ENCODE measurements at regions not wholly inside any gene's neighbourhood (a gene's known extent, or its start where the extent isn't known, plus 50 kb on each side); places are given as distances from the start of the nearest gene placed in this dataset.

- no peaks in the 10 kb centered on the region for H3K79me2 ChIP-seq (ENCODE audit: control insufficient read depth, insufficient read depth, low read length)
Observed at GRCh38 chr1:228930479-228930957, 195.2 kb downstream of the RHOU start.

GRCh38 chr1:228933753-228934152, 198.5 kb downstream of the RHOU start:
- Histone ChIP-seq H3K9ac (ENCODE audit: low read length) (no peak overlapping the region), H3K79me1 (ENCODE audit: low read length) (no peaks in the 10 kb centered on the region), H3K4me1 (ENCODE audit: control insufficient read depth, low read depth, low read length) (no peaks in the 10 kb centered on the region), H4K5ac (ENCODE audit: low read length) (no peak overlapping the region), H2BK120ac (ENCODE audit: low read depth, low read length) (no peak overlapping the region), H3K27me3 (ENCODE audit: insufficient read depth, low read length, poor library complexity) (no peaks in the 10 kb centered on the region), H3K23ac (ENCODE audit: low read length) (no peak overlapping the region), H3K4ac (ENCODE audit: low read depth, low read length) (no peak overlapping the region), H2BK15ac (replicated peaks; ENCODE audit: low read depth) (no peak overlapping the region), H3K4me3 (ENCODE audit: low read length) (no peak overlapping the region), H2BK5ac (ENCODE audit: low read length) (no peak overlapping the region), H3K36me3 (ENCODE audit: control insufficient read depth, insufficient read depth, low read length) (no peaks in the 10 kb centered on the region), H4K8ac (ENCODE audit: low read depth, low read length) (no peak overlapping the region), H3K18ac (ENCODE audit: low read length) (no peak overlapping the region), H3K56ac (ENCODE audit: low read length) (no peak overlapping the region), H2AK5ac (ENCODE audit: low read length) (no peak overlapping the region), H3K4me2 (ENCODE audit: low read length) (no peak overlapping the region), H3K27ac (ENCODE audit: low read depth, low read length) (no peak overlapping the region), H3K79me2 (ENCODE audit: control insufficient read depth, insufficient read depth, low read length) (no peaks in the 10 kb centered on the region)
- no peak for DNase-seq
- WGBS (ENCODE audit: extremely low coverage, insufficient coverage, low lambda C conversion rate), result no CpG with 5 or more reads among the region's 3 CpGs

More at GRCh38 chr1:228930479-228930957, 195.2 kb downstream of the RHOU start:
- Histone ChIP-seq H3K27ac (ENCODE audit: low read depth, low read length) (no peak overlapping the region), H3K4me2 (ENCODE audit: low read length) (no peak overlapping the region), H3K9ac (ENCODE audit: low read length) (no peak overlapping the region), H2AK5ac (ENCODE audit: low read length) (no peak overlapping the region), H2BK5ac (ENCODE audit: low read length) (no peak overlapping the region), H3K23ac (ENCODE audit: low read length) (no peak overlapping the region), H4K8ac (ENCODE audit: low read depth, low read length) (no peak overlapping the region), H3K36me3 (ENCODE audit: control insufficient read depth, insufficient read depth, low read length) (no peaks in the 10 kb centered on the region), H3K56ac (ENCODE audit: low read length) (no peak overlapping the region), H3K4ac (ENCODE audit: low read depth, low read length) (no peak overlapping the region), H3K4me1 (ENCODE audit: control insufficient read depth, low read depth, low read length) (peaks cover 1% of the 10 kb centered on the region), H3K4me3 (ENCODE audit: low read length) (no peak overlapping the region), H3K18ac (ENCODE audit: low read length) (no peak overlapping the region), H3K27me3 (ENCODE audit: insufficient read depth, low read length, poor library complexity) (no peaks in the 10 kb centered on the region), H4K5ac (ENCODE audit: low read length) (no peak overlapping the region), H2BK15ac (replicated peaks; ENCODE audit: low read depth) (no peak overlapping the region), H3K79me1 (ENCODE audit: low read length) (no peaks in the 10 kb centered on the region), H2BK120ac (ENCODE audit: low read depth, low read length) (no peak overlapping the region)
- DNase-seq, result no peak
- WGBS (ENCODE audit: extremely low coverage, insufficient coverage, low lambda C conversion rate), result no CpG with 5 or more reads among the region's 10 CpGs

GRCh38 chr1:228935198-228935663, 200.0 kb downstream of the RHOU start:
- H4K8ac ChIP-seq (ENCODE audit: low read depth, low read length), result no peak overlapping the region
- H2AK5ac ChIP-seq (ENCODE audit: low read length), result no peak overlapping the region
- DNase-seq, result no peak
- no peak overlapping the region for H3K4me3 ChIP-seq (ENCODE audit: low read length)
- no peaks in the 10 kb centered on the region for H3K36me3 ChIP-seq (ENCODE audit: control insufficient read depth, insufficient read depth, low read length)
- no peak overlapping the region for H3K27ac ChIP-seq (ENCODE audit: low read depth, low read length)
- H4K5ac ChIP-seq (ENCODE audit: low read length), result no peak overlapping the region
- no peak overlapping the region for H3K4ac ChIP-seq (ENCODE audit: low read depth, low read length)
- no peak overlapping the region for H3K4me2 ChIP-seq (ENCODE audit: low read length)
- no peak overlapping the region for H3K9ac ChIP-seq (ENCODE audit: low read length)
- no peak overlapping the region for H2BK15ac ChIP-seq (replicated peaks; ENCODE audit: low read depth)
- H2BK120ac ChIP-seq (ENCODE audit: low read depth, low read length), result no peak overlapping the region
- no peaks in the 10 kb centered on the region for H3K79me2 ChIP-seq (ENCODE audit: control insufficient read depth, insufficient read depth, low read length)
- no peak overlapping the region for H3K23ac ChIP-seq (ENCODE audit: low read length)
- WGBS (ENCODE audit: extremely low coverage, insufficient coverage, low lambda C conversion rate), result no CpG with 5 or more reads among the region's 4 CpGs
- no peak overlapping the region for H2BK5ac ChIP-seq (ENCODE audit: low read length)
- H3K79me1 ChIP-seq (ENCODE audit: low read length), result no peaks in the 10 kb centered on the region
- no peak overlapping the region for H3K18ac ChIP-seq (ENCODE audit: low read length)
- no peak overlapping the region for H3K56ac ChIP-seq (ENCODE audit: low read length)
- no peaks in the 10 kb centered on the region for H3K4me1 ChIP-seq (ENCODE audit: control insufficient read depth, low read depth, low read length)
- no peaks in the 10 kb centered on the region for H3K27me3 ChIP-seq (ENCODE audit: insufficient read depth, low read length, poor library complexity)

GRCh38 chr1:228935855-228936727, 200.8 kb downstream of the RHOU start:
- H3K23ac ChIP-seq (ENCODE audit: low read length), result no peak overlapping the region
- H3K9ac ChIP-seq (ENCODE audit: low read length), result no peak overlapping the region
- no peak overlapping the region for H2BK15ac ChIP-seq (replicated peaks; ENCODE audit: low read depth)
- H3K36me3 ChIP-seq (ENCODE audit: control insufficient read depth, insufficient read depth, low read length), result no peaks in the 10 kb centered on the region
- no peak overlapping the region for H2BK120ac ChIP-seq (ENCODE audit: low read depth, low read length)
- no peak overlapping the region for H2BK5ac ChIP-seq (ENCODE audit: low read length)
- no peak overlapping the region for H3K4me3 ChIP-seq (ENCODE audit: low read length)
- no peaks in the 10 kb centered on the region for H3K27me3 ChIP-seq (ENCODE audit: insufficient read depth, low read length, poor library complexity)
- no peak overlapping the region for H3K4me2 ChIP-seq (ENCODE audit: low read length)
- no peak overlapping the region for H3K4ac ChIP-seq (ENCODE audit: low read depth, low read length)
- no peak overlapping the region for H3K27ac ChIP-seq (ENCODE audit: low read depth, low read length)
- H3K18ac ChIP-seq (ENCODE audit: low read length), result no peak overlapping the region
- H3K4me1 ChIP-seq (ENCODE audit: control insufficient read depth, low read depth, low read length), result no peaks in the 10 kb centered on the region
- H3K79me2 ChIP-seq (ENCODE audit: control insufficient read depth, insufficient read depth, low read length), result no peaks in the 10 kb centered on the region
- no peak overlapping the region for H4K5ac ChIP-seq (ENCODE audit: low read length)
- H3K79me1 ChIP-seq (ENCODE audit: low read length), result no peaks in the 10 kb centered on the region
- no peak for DNase-seq
- WGBS (ENCODE audit: extremely low coverage, insufficient coverage, low lambda C conversion rate), result no CpG with 5 or more reads among the region's 15 CpGs
- no peak overlapping the region for H3K56ac ChIP-seq (ENCODE audit: low read length)
- H4K8ac ChIP-seq (ENCODE audit: low read depth, low read length), result no peak overlapping the region
- no peak overlapping the region for H2AK5ac ChIP-seq (ENCODE audit: low read length)

- Histone ChIP-seq H3K79me1 (ENCODE audit: low read length) (no peaks in the 10 kb centered on the region), H3K56ac (ENCODE audit: low read length) (no peak overlapping the region), H2AK5ac (ENCODE audit: low read length) (no peak overlapping the region), H4K8ac (ENCODE audit: low read depth, low read length) (no peak overlapping the region), H2BK5ac (ENCODE audit: low read length) (no peak overlapping the region), H3K18ac (ENCODE audit: low read length) (no peak overlapping the region), H3K9ac (ENCODE audit: low read length) (no peak overlapping the region), H3K4ac (ENCODE audit: low read depth, low read length) (no peak overlapping the region), H3K36me3 (ENCODE audit: control insufficient read depth, insufficient read depth, low read length) (no peaks in the 10 kb centered on the region), H2BK120ac (ENCODE audit: low read depth, low read length) (no peak overlapping the region), H3K4me1 (ENCODE audit: control insufficient read depth, low read depth, low read length) (no peaks in the 10 kb centered on the region), H3K4me2 (ENCODE audit: low read length) (no peak overlapping the region), H3K79me2 (ENCODE audit: control insufficient read depth, insufficient read depth, low read length) (no peaks in the 10 kb centered on the region), H3K4me3 (ENCODE audit: low read length) (no peak overlapping the region), H2BK15ac (replicated peaks; ENCODE audit: low read depth) (no peak overlapping the region), H4K5ac (ENCODE audit: low read length) (no peak overlapping the region), H3K27ac (ENCODE audit: low read depth, low read length) (no peak overlapping the region), H3K27me3 (ENCODE audit: insufficient read depth, low read length, poor library complexity) (no peaks in the 10 kb centered on the region), H3K23ac (ENCODE audit: low read length) (no peak overlapping the region)
- no peak for DNase-seq
- WGBS (ENCODE audit: extremely low coverage, insufficient coverage, low lambda C conversion rate), result no CpG with 5 or more reads among the region's 6 CpGs
Observed at GRCh38 chr1:228936881-228937280, 201.6 kb downstream of the RHOU start.

All from mesendoderm (in vitro differentiated cells).